Neural progenitor cell (in vitro differentiated cells): ENCODE measurements at regions not wholly inside any gene's neighbourhood (a gene's known extent, or its start where the extent isn't known, plus 50 kb on each side); places are given as distances from the start of the nearest gene placed in this dataset.

Experiments used
- CTCF ChIP-seq: fragments of 200-600 bp; sonication (generic); IDR thresholded peaks from 2 replicates; pipeline ENCODE4 v1.5.1; 2017; ENCODE audit warnings: antibody characterized with exemption, mild to moderate bottlenecking
- EZH2 ChIP-seq: fragments of 200-600 bp; sonication (generic); IDR thresholded peaks from 2 replicates; pipeline ENCODE4 v1.6.1; 2017; ENCODE audit warnings: antibody characterized with exemption, mild to moderate bottlenecking, moderate library complexity
- EZH2phosphoT487 ChIP-seq: fragments of 200-600 bp; sonication (generic); IDR thresholded peaks from 2 replicates; pipeline ENCODE4 v1.6.1; 2017; ENCODE audit warnings: antibody characterized with exemption

GRCh38 chr1:50328552-50328951, 94.7 kb downstream of the DMRTA2 start:
- TF ChIP-seq EZH2 (no peak), CTCF (no peak), EZH2phosphoT487 (no peak)
